Caco-2 (cell line): ENCODE measurements at regions not wholly inside any gene's neighbourhood (a gene's known extent, or its start where the extent isn't known, plus 50 kb on each side); places are given as distances from the start of the nearest gene placed in this dataset.

Experiments used
- BruUV-seq: library from RNA; stranded (reverse); fragments of 400-500 nt; replicated peaks from 2 replicates; lab custom pipeline; 2021; lab: Mats Ljungman, UMichigan
- CTCF ChIA-PET: fragments of 300-600 bp; sonication (Branson Sonifier 250); formaldehyde crosslinking; loops from one replicate; lab custom pipeline; 2022; ENCODE audit warnings: antibody characterized with exemption; lab: Charles Lee
- POLR2A ChIA-PET: fragments of 300-600 bp; sonication (Branson Sonifier 250); formaldehyde crosslinking; loops from one replicate; lab custom pipeline; 2022; ENCODE audit warnings: antibody characterized with exemption; lab: Charles Lee
- DNase-seq, 2 experiments: peaks; one replicate each; pipeline versions ENCODE4 v3.0.0 to v3.0.0-alpha.2; 2020 to 2022
- H3K27me3 ChIP-seq: replicated peaks from 2 replicates; pipeline ENCODE4 v1.6.0; 2011; ENCODE audit warnings: low read length; ENCODE audit not compliant: control insufficient read depth, insufficient read depth
- H3K36me3 ChIP-seq: 2 replicates; pipeline ENCODE4 v1.5.1; 2011; ENCODE audit warnings: low read length; ENCODE audit not compliant: control insufficient read depth, insufficient read depth
- H3K4me1 ChIP-seq: fragments of 250-450 bp; sonication (Bioruptor Pico); 2 replicates; pipeline ENCODE4 v1.5.1; 2020; ENCODE audit warnings: mild to moderate bottlenecking
- H3K4me3 ChIP-seq: 2 replicates; pipeline ENCODE4 v1.5.1; 2011; ENCODE audit warnings: low read depth, mild to moderate bottlenecking, control low read depth, low read length
- H3K9me3 ChIP-seq: fragments of 250-450 bp; sonication (Bioruptor Pico); 2 replicates; pipeline ENCODE4 v1.5.1; 2020; ENCODE audit warnings: mild to moderate bottlenecking, moderate library complexity
- H3K27ac Mint-ChIP-seq: one replicate; pipeline ENCODE4 v1.8.0; 2022; ENCODE audit warnings: mixed read lengths; ENCODE audit not compliant: unreplicated experiment
- H3K27me3 Mint-ChIP-seq: one replicate; pipeline ENCODE4 v1.8.0; 2022; ENCODE audit warnings: mixed read lengths; ENCODE audit not compliant: insufficient read depth, unreplicated experiment
- H3K36me3 Mint-ChIP-seq: one replicate; pipeline ENCODE4 v1.8.0; 2022; ENCODE audit warnings: mild to moderate bottlenecking, mixed read lengths; ENCODE audit not compliant: insufficient read depth, unreplicated experiment
- H3K4me1 Mint-ChIP-seq: one replicate; pipeline ENCODE4 v1.8.0; 2022; ENCODE audit warnings: low read depth, mixed read lengths; ENCODE audit not compliant: unreplicated experiment
- H3K4me3 Mint-ChIP-seq: one replicate; pipeline ENCODE4 v1.8.0; 2022; ENCODE audit warnings: mild to moderate bottlenecking, moderate library complexity, mixed read lengths; ENCODE audit not compliant: unreplicated experiment
- H3K9me3 Mint-ChIP-seq: one replicate; pipeline ENCODE4 v1.8.0; 2022; ENCODE audit warnings: mixed read lengths; ENCODE audit not compliant: unreplicated experiment
- intact Hi-C: fragments of 100-400 bp; cut with micrococcal nuclease; formaldehyde crosslinking; loops from one replicate; pipeline ENCODE4 v1.10.0; 2022; ENCODE audit not compliant: unreplicated experiment
- TF ChIP-seq, protein P1 (sequence below), 2 experiments: fragments of 200-600 bp in 1 of 2; IDR thresholded peaks; 1 replicate in 1 of 2; 2 replicates in 1 of 2; pipeline versions ENCODE4 v1.5.1 to v1.8.0; 2011 to 2022; ENCODE audit warnings: antibody characterized with exemption in 1 of 2, control low read depth in 1 of 2, inconsistent platforms in 1 of 2, low read depth in 1 of 2, low read length in 1 of 2, mild to moderate bottlenecking in 1 of 2, moderate library complexity in 1 of 2; ENCODE audit not compliant: insufficient read depth in 1 of 2, severe bottlenecking in 1 of 2, unreplicated experiment in 1 of 2

DNA sequence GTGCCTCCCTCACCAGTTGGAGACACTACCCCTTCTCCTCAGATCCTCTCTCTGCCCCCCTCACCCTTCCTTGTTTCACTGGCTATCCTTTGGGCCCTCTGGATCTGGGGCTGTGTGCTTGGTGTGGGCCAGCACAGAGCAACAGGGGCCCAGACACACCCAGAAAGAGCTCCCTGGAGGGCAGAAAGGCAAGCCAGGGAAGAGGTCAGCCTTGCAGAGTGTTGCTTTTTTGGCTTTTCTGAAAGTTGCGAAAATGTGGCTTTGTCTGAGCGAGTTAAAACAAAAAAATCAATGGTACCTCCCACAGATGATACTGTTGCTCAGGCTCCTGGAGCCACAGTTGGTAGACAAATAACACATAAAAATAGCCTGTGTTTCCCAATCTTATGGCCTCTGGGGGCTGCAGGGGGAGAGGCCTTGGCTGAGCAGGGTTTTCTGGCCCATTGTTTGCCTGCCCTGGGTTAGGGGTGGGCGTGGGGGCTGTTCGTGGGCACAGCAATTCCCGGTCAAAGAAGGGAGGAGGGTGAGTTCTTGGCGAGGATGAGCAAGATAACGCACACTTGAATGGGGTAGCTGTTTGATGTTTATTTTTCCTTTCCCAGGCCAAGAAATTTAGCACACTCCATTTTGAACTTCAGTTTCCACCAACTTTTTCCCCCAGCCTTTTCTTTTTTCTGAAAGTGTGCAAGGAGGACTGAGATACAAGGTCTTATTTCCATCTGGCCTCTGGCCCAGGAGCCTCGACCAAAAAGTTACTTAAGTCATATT is 167.0 kb upstream of the HAAO start:
- peaks cover 45% of the 10 kb centered on the region for H3K4me1 ChIP-seq
- peaks cover 14% of the 10 kb centered on the region for H3K4me1 Mint-ChIP-seq
- H3K9me3 Mint-ChIP-seq, result no peaks in the 10 kb centered on the region
- no peaks in the 10 kb centered on the region for H3K27me3 Mint-ChIP-seq
- no peaks in the 10 kb centered on the region for H3K36me3 Mint-ChIP-seq
- no peaks in the 10 kb centered on the region for H3K9me3 ChIP-seq
- TF ChIP-seq, protein P1, sequence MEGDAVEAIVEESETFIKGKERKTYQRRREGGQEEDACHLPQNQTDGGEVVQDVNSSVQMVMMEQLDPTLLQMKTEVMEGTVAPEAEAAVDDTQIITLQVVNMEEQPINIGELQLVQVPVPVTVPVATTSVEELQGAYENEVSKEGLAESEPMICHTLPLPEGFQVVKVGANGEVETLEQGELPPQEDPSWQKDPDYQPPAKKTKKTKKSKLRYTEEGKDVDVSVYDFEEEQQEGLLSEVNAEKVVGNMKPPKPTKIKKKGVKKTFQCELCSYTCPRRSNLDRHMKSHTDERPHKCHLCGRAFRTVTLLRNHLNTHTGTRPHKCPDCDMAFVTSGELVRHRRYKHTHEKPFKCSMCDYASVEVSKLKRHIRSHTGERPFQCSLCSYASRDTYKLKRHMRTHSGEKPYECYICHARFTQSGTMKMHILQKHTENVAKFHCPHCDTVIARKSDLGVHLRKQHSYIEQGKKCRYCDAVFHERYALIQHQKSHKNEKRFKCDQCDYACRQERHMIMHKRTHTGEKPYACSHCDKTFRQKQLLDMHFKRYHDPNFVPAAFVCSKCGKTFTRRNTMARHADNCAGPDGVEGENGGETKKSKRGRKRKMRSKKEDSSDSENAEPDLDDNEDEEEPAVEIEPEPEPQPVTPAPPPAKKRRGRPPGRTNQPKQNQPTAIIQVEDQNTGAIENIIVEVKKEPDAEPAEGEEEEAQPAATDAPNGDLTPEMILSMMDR (IDR thresholded peaks at IDR 0.05; ENCODE audit: insufficient read depth in 1 of 2, low read depth in 1 of 2, low read length in 1 of 2, severe bottlenecking in 1 of 2, unreplicated experiment in 1 of 2), result no peak
- ChIA-PET POLR2A (no interaction called here), CTCF (no interaction called here)
- intact Hi-C loops, result no loop called here
- H3K36me3 ChIP-seq, result no peaks in the 10 kb centered on the region
- BruUV-seq, result no TSS peak
- no peak overlapping the region for H3K4me3 ChIP-seq
- H3K27me3 ChIP-seq, result no peaks in the 10 kb centered on the region
- peak overlapping the region; percentile 53 for H3K27ac Mint-ChIP-seq
- DNase-seq, result no peak
- no peak overlapping the region for H3K4me3 Mint-ChIP-seq

DNA sequence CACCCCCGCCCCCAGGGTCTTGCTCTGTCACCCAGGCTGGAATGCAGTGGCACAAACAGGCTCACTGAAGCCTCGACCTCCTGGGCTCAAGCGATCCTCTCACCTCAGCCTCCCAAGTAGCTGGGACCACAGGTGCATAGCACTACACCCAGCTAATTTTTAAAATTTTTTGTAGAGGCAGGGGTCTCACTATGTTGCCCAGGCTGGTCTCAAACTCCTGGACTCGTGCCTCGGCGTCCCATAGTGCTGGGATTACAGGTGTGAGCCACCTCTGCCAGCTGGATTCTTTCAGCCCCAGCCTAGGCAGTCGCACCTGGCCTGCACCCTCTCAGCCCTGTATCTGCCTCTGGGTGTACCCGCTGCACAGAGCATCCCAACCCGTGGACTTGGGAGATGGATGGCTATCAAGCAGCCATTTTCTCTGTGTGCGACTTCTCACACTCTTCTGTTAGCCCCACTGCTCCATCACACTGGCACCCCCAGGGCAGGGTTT is 166.4 kb upstream of the HAAO start:
- peaks cover 14% of the 10 kb centered on the region for H3K4me1 Mint-ChIP-seq
- POLR2A ChIA-PET, result no interaction called here
- CTCF ChIA-PET, result no interaction called here
- no TSS peak for BruUV-seq
- peaks cover 51% of the 10 kb centered on the region for H3K4me1 ChIP-seq
- H3K27me3 Mint-ChIP-seq, result no peaks in the 10 kb centered on the region
- no peaks in the 10 kb centered on the region for H3K27me3 ChIP-seq
- intact Hi-C loops, result no loop called here
- H3K4me3 Mint-ChIP-seq, result no peak overlapping the region
- TF ChIP-seq, protein P1 (IDR thresholded peaks at IDR 0.05; ENCODE audit: insufficient read depth in 1 of 2, low read depth in 1 of 2, low read length in 1 of 2, severe bottlenecking in 1 of 2, unreplicated experiment in 1 of 2), result no peak
- no peak for DNase-seq
- H3K36me3 Mint-ChIP-seq, result no peaks in the 10 kb centered on the region
- no peaks in the 10 kb centered on the region for H3K9me3 ChIP-seq
- no peaks in the 10 kb centered on the region for H3K36me3 ChIP-seq
- peak overlapping the region; percentile 53 for H3K27ac Mint-ChIP-seq
- H3K4me3 ChIP-seq, result no peak overlapping the region
- no peaks in the 10 kb centered on the region for H3K9me3 Mint-ChIP-seq

DNA sequence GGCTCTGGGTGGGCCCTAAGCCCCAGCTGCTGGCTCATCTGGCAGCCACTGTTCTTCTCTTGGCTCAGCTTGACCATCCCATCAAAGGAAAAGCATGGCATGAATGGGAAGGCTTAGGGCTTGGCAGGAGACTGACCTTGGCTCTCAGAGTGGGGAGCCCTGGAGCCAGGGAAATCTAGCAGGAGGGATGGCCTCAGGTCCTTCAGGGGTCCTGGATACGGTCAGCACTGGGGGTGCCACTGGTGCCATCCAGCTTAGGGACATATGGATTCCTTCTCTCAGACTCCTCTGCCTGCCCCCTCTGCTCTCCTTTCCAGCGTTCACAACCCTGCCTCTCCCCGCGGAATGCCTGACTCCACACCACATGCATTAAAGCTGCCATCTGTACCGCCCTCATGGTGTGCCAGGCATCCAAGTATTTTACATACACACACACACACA is 165.5 kb upstream of the HAAO start:
- H3K27me3 ChIP-seq, result no peaks in the 10 kb centered on the region
- Mint-ChIP-seq H3K27ac (peak overlapping the region; percentile 8), H3K4me1 (peaks cover 14% of the 10 kb centered on the region), H3K27me3 (no peaks in the 10 kb centered on the region), H3K9me3 (no peaks in the 10 kb centered on the region), H3K4me3 (no peak overlapping the region), H3K36me3 (peaks cover 2% of the 10 kb centered on the region)
- H3K4me3 ChIP-seq, result no peak overlapping the region
- no peak for DNase-seq
- H3K9me3 ChIP-seq, result no peaks in the 10 kb centered on the region
- ChIA-PET POLR2A (interaction anchor here (1.2 kb wide), 1 partner anchor 17 kb away, joined by 3 read pairs; no protein-coding TSS in a partner anchor), CTCF (no interaction called here)
- H3K4me1 ChIP-seq, result peaks cover 51% of the 10 kb centered on the region
- TF ChIP-seq, protein P1 (IDR thresholded peaks at IDR 0.05; ENCODE audit: insufficient read depth in 1 of 2, low read depth in 1 of 2, low read length in 1 of 2, severe bottlenecking in 1 of 2, unreplicated experiment in 1 of 2), result no peak
- no peaks in the 10 kb centered on the region for H3K36me3 ChIP-seq
- BruUV-seq, result no TSS peak
- intact Hi-C loops, result loop anchor here (1.0 kb wide), 2 partner anchors 16 to 41 kb away; no protein-coding TSS in a partner anchor
